GM12865 (cell line): ENCODE measurements at regions not wholly inside any gene's neighbourhood (a gene's known extent, or its start where the extent isn't known, plus 50 kb on each side); places are given as distances from the start of the nearest gene placed in this dataset.

ENCODE experiments used
- DNase-seq: peaks from one replicate; pipeline ENCODE4 v3.0.0; 2010; ENCODE audit warnings: low read depth
- H3K4me3 ChIP-seq: 2 replicates; pipeline ENCODE4 v1.5.1; 2011; ENCODE audit warnings: mild to moderate bottlenecking, low read depth, low read length, control low read depth
- CTCF ChIP-seq: IDR thresholded peaks from 2 replicates; pipeline ENCODE4 v1.5.1; 2011; ENCODE audit warnings: low read length, control low read depth, low read depth, inconsistent platforms; ENCODE audit not compliant: insufficient read depth; ENCODE audit errors: missing control alignments

- DNase-seq = no peak
- H3K4me3 ChIP-seq = no peak overlapping the region
- no peak for TF ChIP-seq CTCF
Observed at GRCh38 chr14:97346675-97347074, 549.5 kb downstream of the VRK1 start.

GRCh38 chr14:97349463-97349862 is 552.3 kb downstream of the VRK1 start:
- H3K4me3 ChIP-seq = no peak overlapping the region
- DNase-seq = no peak
- no peak for TF ChIP-seq CTCF

- DNase-seq = no peak
- no peak overlapping the region for H3K4me3 ChIP-seq
- no peak for TF ChIP-seq CTCF
Observed at GRCh38 chr14:97349946-97350345, 552.8 kb downstream of the VRK1 start.

- no peak for TF ChIP-seq CTCF
- no peak for DNase-seq
- H3K4me3 ChIP-seq = no peak overlapping the region
Observed at GRCh38 chr14:97350415-97350814, 553.2 kb downstream of the VRK1 start.

GRCh38 chr14:97350894-97351731 is 553.9 kb downstream of the VRK1 start:
- TF ChIP-seq CTCF = no peak
- H3K4me3 ChIP-seq = no peak overlapping the region
- DNase-seq = peak; percentile 73

- TF ChIP-seq CTCF = no peak
- no peak overlapping the region for H3K4me3 ChIP-seq
- peak; percentile 74 for DNase-seq
Observed at GRCh38 chr14:97353102-97353501, 555.9 kb downstream of the VRK1 start.
